ENCODE measurements at regions not wholly inside any gene's neighbourhood (a gene's known extent, or its start where the extent isn't known, plus 50 kb on each side); places are given as distances from the start of the nearest gene placed in this dataset.

- DNase-seq (ENCODE audit: low spot score): no peak
- no peak for ATAC-seq (ENCODE audit: low read depth)
- TF ChIP-seq, protein P1, sequence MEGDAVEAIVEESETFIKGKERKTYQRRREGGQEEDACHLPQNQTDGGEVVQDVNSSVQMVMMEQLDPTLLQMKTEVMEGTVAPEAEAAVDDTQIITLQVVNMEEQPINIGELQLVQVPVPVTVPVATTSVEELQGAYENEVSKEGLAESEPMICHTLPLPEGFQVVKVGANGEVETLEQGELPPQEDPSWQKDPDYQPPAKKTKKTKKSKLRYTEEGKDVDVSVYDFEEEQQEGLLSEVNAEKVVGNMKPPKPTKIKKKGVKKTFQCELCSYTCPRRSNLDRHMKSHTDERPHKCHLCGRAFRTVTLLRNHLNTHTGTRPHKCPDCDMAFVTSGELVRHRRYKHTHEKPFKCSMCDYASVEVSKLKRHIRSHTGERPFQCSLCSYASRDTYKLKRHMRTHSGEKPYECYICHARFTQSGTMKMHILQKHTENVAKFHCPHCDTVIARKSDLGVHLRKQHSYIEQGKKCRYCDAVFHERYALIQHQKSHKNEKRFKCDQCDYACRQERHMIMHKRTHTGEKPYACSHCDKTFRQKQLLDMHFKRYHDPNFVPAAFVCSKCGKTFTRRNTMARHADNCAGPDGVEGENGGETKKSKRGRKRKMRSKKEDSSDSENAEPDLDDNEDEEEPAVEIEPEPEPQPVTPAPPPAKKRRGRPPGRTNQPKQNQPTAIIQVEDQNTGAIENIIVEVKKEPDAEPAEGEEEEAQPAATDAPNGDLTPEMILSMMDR (IDR thresholded peaks at IDR 0.05; ENCODE audit: poor library complexity, severe bottlenecking): no peak
- Histone ChIP-seq H3K4me1 (ENCODE audit: insufficient read depth, poor library complexity, severe bottlenecking) (no peaks in the 10 kb centered on the region), H3K9me3 (ENCODE audit: severe bottlenecking) (no peaks in the 10 kb centered on the region), H3K27ac (ENCODE audit: poor library complexity, severe bottlenecking) (no peak overlapping the region), H3K27me3 (ENCODE audit: insufficient read depth, poor library complexity, severe bottlenecking) (no peaks in the 10 kb centered on the region), H3K4me3 (ENCODE audit: severe bottlenecking) (no peak overlapping the region), H3K36me3 (ENCODE audit: low read depth) (no peaks in the 10 kb centered on the region)
Observed at GRCh38 chr10:43754569-43755260, 106.0 kb upstream of the ZNF32 start.

DNA sequence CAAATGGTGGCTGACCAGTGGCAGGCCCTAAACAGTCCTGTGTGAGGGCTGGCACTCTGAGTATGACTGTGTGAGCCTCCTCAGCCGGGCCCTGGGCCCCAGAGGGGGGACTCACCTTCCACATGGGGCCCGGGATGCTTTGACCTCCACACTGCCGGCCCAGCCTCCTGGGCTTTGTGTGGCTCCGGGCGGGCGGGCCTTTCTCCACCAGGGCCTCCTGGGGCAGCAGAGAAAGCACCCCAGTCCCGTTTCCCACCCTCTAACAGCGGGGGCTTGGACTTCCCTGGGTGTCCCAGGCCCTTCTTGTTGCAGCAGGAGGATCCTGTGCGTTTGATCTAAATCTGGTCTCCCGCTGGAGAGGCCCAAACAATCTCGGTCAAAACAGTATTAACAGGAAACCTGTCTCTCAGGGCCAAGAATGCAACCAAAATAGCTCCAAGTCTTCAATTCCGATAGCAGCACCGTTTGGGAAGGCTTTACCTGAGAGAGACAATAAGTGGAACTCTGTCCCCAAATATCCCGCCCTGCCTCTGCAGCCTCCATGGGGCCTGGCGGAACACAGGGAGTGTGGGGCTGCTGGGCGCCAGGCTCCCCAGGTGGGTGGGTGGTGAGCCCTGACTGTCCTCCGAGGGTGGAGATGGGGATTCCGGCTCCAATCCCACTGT, 104.8 kb upstream of the ZNF32 start:
- no peaks in the 10 kb centered on the region for H3K9me3 ChIP-seq (ENCODE audit: severe bottlenecking)
- DNase-seq (ENCODE audit: low spot score): no peak
- TF ChIP-seq, protein P1 (IDR thresholded peaks at IDR 0.05; ENCODE audit: poor library complexity, severe bottlenecking): no peak
- no peaks in the 10 kb centered on the region for H3K27me3 ChIP-seq (ENCODE audit: insufficient read depth, poor library complexity, severe bottlenecking)
- ATAC-seq (ENCODE audit: low read depth): no peak
- no peaks in the 10 kb centered on the region for H3K4me1 ChIP-seq (ENCODE audit: insufficient read depth, poor library complexity, severe bottlenecking)
- H3K27ac ChIP-seq (ENCODE audit: poor library complexity, severe bottlenecking): no peak overlapping the region
- H3K36me3 ChIP-seq (ENCODE audit: low read depth): no peaks in the 10 kb centered on the region
- no peak overlapping the region for H3K4me3 ChIP-seq (ENCODE audit: severe bottlenecking)

DNA sequence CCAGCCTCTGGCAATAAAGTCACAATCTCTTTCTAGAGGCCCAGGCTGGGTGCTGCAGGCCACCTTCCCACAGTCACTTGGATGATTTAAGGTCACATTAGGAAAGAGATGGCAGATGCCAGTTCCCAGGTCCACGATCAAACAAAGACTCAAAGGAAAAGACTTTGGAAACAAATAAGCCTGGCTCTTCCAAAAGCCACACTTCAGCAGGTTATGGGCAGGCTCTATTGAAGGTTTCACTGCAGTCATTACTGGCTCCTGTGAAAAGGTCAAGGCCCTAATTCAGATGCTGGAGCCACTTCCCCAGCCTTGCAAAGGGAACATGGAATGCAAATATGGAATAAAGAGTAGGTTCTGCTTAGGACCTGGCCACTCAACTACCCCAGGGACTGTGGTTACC, 104.0 kb upstream of the ZNF32 start:
- Histone ChIP-seq H3K27ac (ENCODE audit: poor library complexity, severe bottlenecking) (no peak overlapping the region), H3K9me3 (ENCODE audit: severe bottlenecking) (no peaks in the 10 kb centered on the region), H3K27me3 (ENCODE audit: insufficient read depth, poor library complexity, severe bottlenecking) (no peaks in the 10 kb centered on the region), H3K36me3 (ENCODE audit: low read depth) (no peaks in the 10 kb centered on the region), H3K4me1 (ENCODE audit: insufficient read depth, poor library complexity, severe bottlenecking) (no peaks in the 10 kb centered on the region), H3K4me3 (ENCODE audit: severe bottlenecking) (no peak overlapping the region)
- DNase-seq (ENCODE audit: low spot score) (no peak), ATAC-seq (ENCODE audit: low read depth) (no peak)
- TF ChIP-seq, protein P1 (IDR thresholded peaks at IDR 0.05; ENCODE audit: poor library complexity, severe bottlenecking): no peak

GRCh38 chr10:43751646-43752045, 103.0 kb upstream of the ZNF32 start:
- no peak for ATAC-seq (ENCODE audit: low read depth)
- no peaks in the 10 kb centered on the region for H3K4me1 ChIP-seq (ENCODE audit: insufficient read depth, poor library complexity, severe bottlenecking)
- no peaks in the 10 kb centered on the region for H3K27me3 ChIP-seq (ENCODE audit: insufficient read depth, poor library complexity, severe bottlenecking)
- no peak overlapping the region for H3K4me3 ChIP-seq (ENCODE audit: severe bottlenecking)
- DNase-seq (ENCODE audit: low spot score): no peak
- H3K27ac ChIP-seq (ENCODE audit: poor library complexity, severe bottlenecking): no peak overlapping the region
- TF ChIP-seq, protein P1 (IDR thresholded peaks at IDR 0.05; ENCODE audit: poor library complexity, severe bottlenecking): no peak
- no peaks in the 10 kb centered on the region for H3K36me3 ChIP-seq (ENCODE audit: low read depth)
- no peaks in the 10 kb centered on the region for H3K9me3 ChIP-seq (ENCODE audit: severe bottlenecking)

Measured in RWPE2 (cell line).